Parathyroid adenoma (tissue), 2 donors: ENCODE measurements at regions not wholly inside any gene's neighbourhood (a gene's known extent, or its start where the extent isn't known, plus 50 kb on each side); places are given as distances from the start of the nearest gene placed in this dataset.

Experiments
- H2AFZ ChIP-seq: fragments of 300-600 bp; sonication (generic); one replicate; pipeline ENCODE4 v1.7.0; 2017; ENCODE audit warnings: antibody characterized with exemption, mild to moderate bottlenecking
- H3K27ac ChIP-seq: fragments of 300-600 bp; sonication (generic); one replicate; pipeline ENCODE4 v1.7.0; 2017
- H3K27me3 ChIP-seq: fragments of 300-600 bp; sonication (generic); one replicate; pipeline ENCODE4 v1.7.0; 2017; ENCODE audit warnings: low read length; ENCODE audit not compliant: control insufficient read depth, insufficient read depth
- H3K36me3 ChIP-seq: fragments of 300-600 bp; sonication (generic); one replicate; pipeline ENCODE4 v1.7.0; 2017; ENCODE audit warnings: low read length; ENCODE audit not compliant: control insufficient read depth, insufficient read depth
- H3K4me1 ChIP-seq: fragments of 300-600 bp; sonication (generic); one replicate; pipeline ENCODE4 v1.7.0; 2017; ENCODE audit warnings: control low read depth
- H3K4me2 ChIP-seq: fragments of 300-600 bp; sonication (generic); one replicate; pipeline ENCODE4 v1.7.0; 2017; ENCODE audit warnings: low read length
- H3K4me3 ChIP-seq: fragments of 300-600 bp; sonication (generic); one replicate; pipeline ENCODE4 v1.7.0; 2017; ENCODE audit warnings: low read depth, low read length
- H3K79me2 ChIP-seq: fragments of 300-600 bp; sonication (generic); one replicate; pipeline ENCODE4 v1.7.0; 2017; ENCODE audit warnings: control low read depth
- H3K9ac ChIP-seq: fragments of 300-600 bp; sonication (generic); one replicate; pipeline ENCODE4 v1.7.0; 2017; ENCODE audit warnings: mild to moderate bottlenecking
- H3K9me3 ChIP-seq: fragments of 300-600 bp; sonication (generic); one replicate; pipeline ENCODE4 v1.7.0; 2017; ENCODE audit warnings: low read length; ENCODE audit not compliant: control insufficient read depth
- CTCF ChIP-seq: fragments of 300-600 bp; sonication (generic); IDR thresholded peaks from one replicate; pipeline ENCODE4 v1.7.0; 2017; ENCODE audit warnings: antibody characterized with exemption, mild to moderate bottlenecking
- donor health status: primary hyperparathyroidism.

GRCh38 chr3:6266135-6266534 is 594.8 kb upstream of the GRM7 start:
- H3K79me2 ChIP-seq, result no peaks in the 10 kb centered on the region
- no peaks in the 10 kb centered on the region for H3K4me1 ChIP-seq
- no peaks in the 10 kb centered on the region for H3K36me3 ChIP-seq
- no peak overlapping the region for H3K9ac ChIP-seq
- H3K27me3 ChIP-seq, result no peaks in the 10 kb centered on the region
- no peak overlapping the region for H3K4me2 ChIP-seq
- no peaks in the 10 kb centered on the region for H3K9me3 ChIP-seq
- no peak overlapping the region for H3K27ac ChIP-seq
- no peak overlapping the region for H3K4me3 ChIP-seq
- no peak for TF ChIP-seq CTCF
- no peak overlapping the region for H2AFZ ChIP-seq

GRCh38 chr3:6273878-6274277 is 587.0 kb upstream of the GRM7 start:
- Histone ChIP-seq H3K79me2 (no peaks in the 10 kb centered on the region), H3K4me2 (no peak overlapping the region), H2AFZ (no peak overlapping the region), H3K9ac (no peak overlapping the region), H3K27me3 (no peaks in the 10 kb centered on the region), H3K4me3 (no peak overlapping the region), H3K27ac (no peak overlapping the region), H3K9me3 (no peaks in the 10 kb centered on the region), H3K36me3 (no peaks in the 10 kb centered on the region), H3K4me1 (no peaks in the 10 kb centered on the region)
- no peak for TF ChIP-seq CTCF

- Histone ChIP-seq H2AFZ (no peak overlapping the region), H3K79me2 (no peaks in the 10 kb centered on the region), H3K36me3 (no peaks in the 10 kb centered on the region), H3K27ac (no peak overlapping the region), H3K27me3 (no peaks in the 10 kb centered on the region), H3K4me3 (no peak overlapping the region), H3K4me2 (no peak overlapping the region), H3K9ac (no peak overlapping the region), H3K4me1 (no peaks in the 10 kb centered on the region), H3K9me3 (peaks cover 4% of the 10 kb centered on the region)
- TF ChIP-seq CTCF, result no peak
Observed at GRCh38 chr3:6281662-6282061, 579.3 kb upstream of the GRM7 start.

GRCh38 chr3:6282918-6283317 is 578.0 kb upstream of the GRM7 start:
- H3K36me3 ChIP-seq, result no peaks in the 10 kb centered on the region
- no peak overlapping the region for H2AFZ ChIP-seq
- H3K27ac ChIP-seq, result no peak overlapping the region
- no peak overlapping the region for H3K4me2 ChIP-seq
- no peaks in the 10 kb centered on the region for H3K79me2 ChIP-seq
- H3K9ac ChIP-seq, result no peak overlapping the region
- H3K9me3 ChIP-seq, result peaks cover 4% of the 10 kb centered on the region
- H3K4me3 ChIP-seq, result no peak overlapping the region
- TF ChIP-seq CTCF, result no peak
- no peaks in the 10 kb centered on the region for H3K4me1 ChIP-seq
- H3K27me3 ChIP-seq, result no peaks in the 10 kb centered on the region

GRCh38 chr3:6287088-6287875 is 573.6 kb upstream of the GRM7 start:
- H3K4me2 ChIP-seq, result no peak overlapping the region
- no peaks in the 10 kb centered on the region for H3K4me1 ChIP-seq
- no peak for TF ChIP-seq CTCF
- H2AFZ ChIP-seq, result no peak overlapping the region
- H3K79me2 ChIP-seq, result no peaks in the 10 kb centered on the region
- no peaks in the 10 kb centered on the region for H3K27me3 ChIP-seq
- no peaks in the 10 kb centered on the region for H3K36me3 ChIP-seq
- H3K4me3 ChIP-seq, result no peak overlapping the region
- H3K27ac ChIP-seq, result no peak overlapping the region
- no peak overlapping the region for H3K9ac ChIP-seq
- peaks cover 4% of the 10 kb centered on the region for H3K9me3 ChIP-seq
